ENCODE measurements at regions not wholly inside any gene's neighbourhood (a gene's known extent, or its start where the extent isn't known, plus 50 kb on each side); places are given as distances from the start of the nearest gene placed in this dataset.

GRCh38 chr1:60894741-60895140 is 187.6 kb upstream of the NFIA start:
- no peaks in the 10 kb centered on the region for H3K4me1 ChIP-seq (ENCODE audit: control insufficient read depth, insufficient read depth, low read length, poor library complexity, severe bottlenecking)
- no peak overlapping the region for H3K4me3 ChIP-seq (ENCODE audit: insufficient read depth, low read depth, low read length, poor library complexity, severe bottlenecking)
- no peaks in the 10 kb centered on the region for H3K9me3 ChIP-seq (ENCODE audit: control insufficient read depth, low read length)
- H3K27ac ChIP-seq (ENCODE audit: insufficient read depth, low read length, poor library complexity, severe bottlenecking), result no peak overlapping the region
- no peaks in the 10 kb centered on the region for H3K36me3 ChIP-seq (ENCODE audit: control insufficient read depth, insufficient read depth, low read length)
- DNase-seq, result no peak
- H3K27me3 ChIP-seq (replicated peaks; ENCODE audit: control insufficient read depth, insufficient read depth, low read length, poor library complexity, severe bottlenecking), result no peaks in the 10 kb centered on the region

GRCh38 chr1:60894130-60894529 is 188.2 kb upstream of the NFIA start:
- H3K27me3 ChIP-seq (replicated peaks; ENCODE audit: control insufficient read depth, insufficient read depth, low read length, poor library complexity, severe bottlenecking), result no peaks in the 10 kb centered on the region
- H3K9me3 ChIP-seq (ENCODE audit: control insufficient read depth, low read length), result no peaks in the 10 kb centered on the region
- no peak overlapping the region for H3K27ac ChIP-seq (ENCODE audit: insufficient read depth, low read length, poor library complexity, severe bottlenecking)
- H3K36me3 ChIP-seq (ENCODE audit: control insufficient read depth, insufficient read depth, low read length), result no peaks in the 10 kb centered on the region
- H3K4me3 ChIP-seq (ENCODE audit: insufficient read depth, low read depth, low read length, poor library complexity, severe bottlenecking), result no peak overlapping the region
- DNase-seq, result no peak
- H3K4me1 ChIP-seq (ENCODE audit: control insufficient read depth, insufficient read depth, low read length, poor library complexity, severe bottlenecking), result no peaks in the 10 kb centered on the region

- Histone ChIP-seq H3K4me3 (ENCODE audit: insufficient read depth, low read depth, low read length, poor library complexity, severe bottlenecking) (no peak overlapping the region), H3K4me1 (ENCODE audit: control insufficient read depth, insufficient read depth, low read length, poor library complexity, severe bottlenecking) (no peaks in the 10 kb centered on the region), H3K27me3 (replicated peaks; ENCODE audit: control insufficient read depth, insufficient read depth, low read length, poor library complexity, severe bottlenecking) (no peaks in the 10 kb centered on the region), H3K9me3 (ENCODE audit: control insufficient read depth, low read length) (no peaks in the 10 kb centered on the region), H3K27ac (ENCODE audit: insufficient read depth, low read length, poor library complexity, severe bottlenecking) (no peak overlapping the region), H3K36me3 (ENCODE audit: control insufficient read depth, insufficient read depth, low read length) (no peaks in the 10 kb centered on the region)
- DNase-seq, result no peak
Measured at GRCh38 chr1:60893136-60893930, 189.0 kb upstream of the NFIA start.

- no peaks in the 10 kb centered on the region for H3K36me3 ChIP-seq (ENCODE audit: control insufficient read depth, insufficient read depth, low read length)
- H3K4me3 ChIP-seq (ENCODE audit: insufficient read depth, low read depth, low read length, poor library complexity, severe bottlenecking), result no peak overlapping the region
- no peak overlapping the region for H3K27ac ChIP-seq (ENCODE audit: insufficient read depth, low read length, poor library complexity, severe bottlenecking)
- DNase-seq, result no peak
- H3K27me3 ChIP-seq (replicated peaks; ENCODE audit: control insufficient read depth, insufficient read depth, low read length, poor library complexity, severe bottlenecking), result no peaks in the 10 kb centered on the region
- no peaks in the 10 kb centered on the region for H3K9me3 ChIP-seq (ENCODE audit: control insufficient read depth, low read length)
- H3K4me1 ChIP-seq (ENCODE audit: control insufficient read depth, insufficient read depth, low read length, poor library complexity, severe bottlenecking), result no peaks in the 10 kb centered on the region
Measured at GRCh38 chr1:60891765-60892164, 190.6 kb upstream of the NFIA start.

GRCh38 chr1:60891281-60891680 is 191.1 kb upstream of the NFIA start:
- Histone ChIP-seq H3K9me3 (ENCODE audit: control insufficient read depth, low read length) (no peaks in the 10 kb centered on the region), H3K36me3 (ENCODE audit: control insufficient read depth, insufficient read depth, low read length) (no peaks in the 10 kb centered on the region), H3K4me3 (ENCODE audit: insufficient read depth, low read depth, low read length, poor library complexity, severe bottlenecking) (no peak overlapping the region), H3K27ac (ENCODE audit: insufficient read depth, low read length, poor library complexity, severe bottlenecking) (no peak overlapping the region), H3K4me1 (ENCODE audit: control insufficient read depth, insufficient read depth, low read length, poor library complexity, severe bottlenecking) (no peaks in the 10 kb centered on the region), H3K27me3 (replicated peaks; ENCODE audit: control insufficient read depth, insufficient read depth, low read length, poor library complexity, severe bottlenecking) (no peaks in the 10 kb centered on the region)
- no peak for DNase-seq

- Histone ChIP-seq H3K27me3 (replicated peaks; ENCODE audit: control insufficient read depth, insufficient read depth, low read length, poor library complexity, severe bottlenecking) (no peaks in the 10 kb centered on the region), H3K36me3 (ENCODE audit: control insufficient read depth, insufficient read depth, low read length) (no peaks in the 10 kb centered on the region), H3K27ac (ENCODE audit: insufficient read depth, low read length, poor library complexity, severe bottlenecking) (no peak overlapping the region), H3K4me1 (ENCODE audit: control insufficient read depth, insufficient read depth, low read length, poor library complexity, severe bottlenecking) (no peaks in the 10 kb centered on the region), H3K9me3 (ENCODE audit: control insufficient read depth, low read length) (no peaks in the 10 kb centered on the region), H3K4me3 (ENCODE audit: insufficient read depth, low read depth, low read length, poor library complexity, severe bottlenecking) (no peak overlapping the region)
- no peak for DNase-seq
Measured at GRCh38 chr1:60890664-60891063, 191.7 kb upstream of the NFIA start.

- Histone ChIP-seq H3K36me3 (ENCODE audit: control insufficient read depth, insufficient read depth, low read length) (no peaks in the 10 kb centered on the region), H3K4me1 (ENCODE audit: control insufficient read depth, insufficient read depth, low read length, poor library complexity, severe bottlenecking) (no peaks in the 10 kb centered on the region), H3K27me3 (replicated peaks; ENCODE audit: control insufficient read depth, insufficient read depth, low read length, poor library complexity, severe bottlenecking) (no peaks in the 10 kb centered on the region), H3K9me3 (ENCODE audit: control insufficient read depth, low read length) (no peaks in the 10 kb centered on the region), H3K27ac (ENCODE audit: insufficient read depth, low read length, poor library complexity, severe bottlenecking) (no peak overlapping the region), H3K4me3 (ENCODE audit: insufficient read depth, low read depth, low read length, poor library complexity, severe bottlenecking) (no peak overlapping the region)
- no peak for DNase-seq
Measured at GRCh38 chr1:60889709-60890108, 192.7 kb upstream of the NFIA start.

GRCh38 chr1:60888126-60888525 is 194.2 kb upstream of the NFIA start:
- no peaks in the 10 kb centered on the region for H3K27me3 ChIP-seq (replicated peaks; ENCODE audit: control insufficient read depth, insufficient read depth, low read length, poor library complexity, severe bottlenecking)
- no peaks in the 10 kb centered on the region for H3K4me1 ChIP-seq (ENCODE audit: control insufficient read depth, insufficient read depth, low read length, poor library complexity, severe bottlenecking)
- no peak for DNase-seq
- no peaks in the 10 kb centered on the region for H3K36me3 ChIP-seq (ENCODE audit: control insufficient read depth, insufficient read depth, low read length)
- no peak overlapping the region for H3K27ac ChIP-seq (ENCODE audit: insufficient read depth, low read length, poor library complexity, severe bottlenecking)
- H3K9me3 ChIP-seq (ENCODE audit: control insufficient read depth, low read length), result no peaks in the 10 kb centered on the region
- no peak overlapping the region for H3K4me3 ChIP-seq (ENCODE audit: insufficient read depth, low read depth, low read length, poor library complexity, severe bottlenecking)

- Histone ChIP-seq H3K4me3 (ENCODE audit: insufficient read depth, low read depth, low read length, poor library complexity, severe bottlenecking) (no peak overlapping the region), H3K9me3 (ENCODE audit: control insufficient read depth, low read length) (no peaks in the 10 kb centered on the region), H3K27me3 (replicated peaks; ENCODE audit: control insufficient read depth, insufficient read depth, low read length, poor library complexity, severe bottlenecking) (no peaks in the 10 kb centered on the region), H3K27ac (ENCODE audit: insufficient read depth, low read length, poor library complexity, severe bottlenecking) (no peak overlapping the region), H3K36me3 (ENCODE audit: control insufficient read depth, insufficient read depth, low read length) (no peaks in the 10 kb centered on the region), H3K4me1 (ENCODE audit: control insufficient read depth, insufficient read depth, low read length, poor library complexity, severe bottlenecking) (no peaks in the 10 kb centered on the region)
- no peak for DNase-seq
Measured at GRCh38 chr1:60886793-60887331, 195.5 kb upstream of the NFIA start.

GRCh38 chr1:60886090-60886489 is 196.3 kb upstream of the NFIA start:
- Histone ChIP-seq H3K27ac (ENCODE audit: insufficient read depth, low read length, poor library complexity, severe bottlenecking) (no peak overlapping the region), H3K4me3 (ENCODE audit: insufficient read depth, low read depth, low read length, poor library complexity, severe bottlenecking) (no peak overlapping the region), H3K9me3 (ENCODE audit: control insufficient read depth, low read length) (no peaks in the 10 kb centered on the region), H3K4me1 (ENCODE audit: control insufficient read depth, insufficient read depth, low read length, poor library complexity, severe bottlenecking) (no peaks in the 10 kb centered on the region), H3K36me3 (ENCODE audit: control insufficient read depth, insufficient read depth, low read length) (no peaks in the 10 kb centered on the region), H3K27me3 (replicated peaks; ENCODE audit: control insufficient read depth, insufficient read depth, low read length, poor library complexity, severe bottlenecking) (no peaks in the 10 kb centered on the region)
- no peak for DNase-seq

All from effector memory CD4-positive, alpha-beta T cell (primary cell).